ENCODE measurements at regions not wholly inside any gene's neighbourhood (a gene's known extent, or its start where the extent isn't known, plus 50 kb on each side); places are given as distances from the start of the nearest gene placed in this dataset.

DNA sequence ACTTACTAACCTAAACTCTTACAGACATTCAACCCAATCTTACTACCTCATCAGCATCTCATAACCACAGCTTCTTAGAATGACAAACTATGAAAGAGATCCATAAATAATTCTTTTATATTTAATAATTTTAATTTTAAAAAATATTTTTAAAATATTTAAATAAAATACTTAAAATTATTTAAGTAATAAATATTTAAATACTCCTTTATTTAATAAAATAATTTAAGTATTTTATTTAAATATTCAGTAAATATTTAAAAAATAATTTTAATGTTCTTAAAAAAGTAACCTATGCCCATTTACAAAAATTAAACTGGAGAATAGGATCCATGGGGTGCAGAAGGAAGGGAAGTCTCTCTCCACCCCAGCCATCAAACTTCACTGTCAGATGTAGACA is 627.3 kb upstream of the MGMT start:
- Histone ChIP-seq H4K20me1 (replicated peaks; ENCODE audit: control insufficient read depth, extremely low read depth, insufficient read depth, low read length) (no peaks in the 10 kb centered on the region), H3K9me3 (replicated peaks; ENCODE audit: control insufficient read depth, insufficient read depth, low read length) (no peaks in the 10 kb centered on the region), H3K9ac (replicated peaks; ENCODE audit: extremely low read depth, insufficient read depth, low read length) (no peak overlapping the region), H3K36me3 (ENCODE audit: control insufficient read depth in 2 of 2, extremely low read depth in 1 of 2, insufficient read depth in 2 of 2, low read length in 2 of 2) (no peaks in the 10 kb centered on the region), H3K4me1 (ENCODE audit: control insufficient read depth, extremely low read depth, insufficient read depth, low read length) (no peaks in the 10 kb centered on the region), H2AFZ (ENCODE audit: low read depth, low read length) (no peak overlapping the region), H3K4me3 (replicated peaks in 1 of 3; ENCODE audit: insufficient read depth in 1 of 3, low read depth in 1 of 3, low read length in 3 of 3) (no peak overlapping the region), H3K27ac (ENCODE audit: insufficient read depth, low read depth, low read length) (no peak overlapping the region), H3K4me2 (ENCODE audit: insufficient read depth, low read length) (no peak overlapping the region), H3K9me1 (replicated peaks; ENCODE audit: control insufficient read depth, extremely low read depth, insufficient read depth, low read length) (no peaks in the 10 kb centered on the region), H3K79me2 (ENCODE audit: control insufficient read depth, insufficient read depth, low read length) (no peaks in the 10 kb centered on the region), H3K27me3 (ENCODE audit: control insufficient read depth in 2 of 2, insufficient read depth in 2 of 2, low read length in 2 of 2) (no peaks in the 10 kb centered on the region)
- BruUV-seq (replicated peaks): no TSS peak
- ChIA-PET POLR2A (no interaction called here), CTCF (no interaction called here)
- TF ChIP-seq GATA2 (IDR thresholded peaks at IDR 0.05; ENCODE audit: insufficient read depth, insufficient read length, low read depth, low read length) (no peak), POLR2A (IDR thresholded peaks at IDR 0.05; ENCODE audit: low read depth, low read length) (no peak), MYC (IDR thresholded peaks at IDR 0.05; ENCODE audit: low read depth, low read length) (no peak), EZH2 (IDR thresholded peaks at IDR 0.05; ENCODE audit: borderline replicate concordance, low read depth, low read length, severe bottlenecking) (no peak), FOS (IDR thresholded peaks at IDR 0.05; ENCODE audit: borderline replicate concordance, insufficient read depth, low read length) (no peak), JUN (IDR thresholded peaks at IDR 0.05; ENCODE audit: borderline replicate concordance, insufficient read depth, insufficient read length, low read depth) (no peak), POLR2AphosphoS5 (IDR thresholded peaks at IDR 0.05; ENCODE audit: insufficient read depth, low read depth, low read length) (no peak)
- TF ChIP-seq, protein P1, sequence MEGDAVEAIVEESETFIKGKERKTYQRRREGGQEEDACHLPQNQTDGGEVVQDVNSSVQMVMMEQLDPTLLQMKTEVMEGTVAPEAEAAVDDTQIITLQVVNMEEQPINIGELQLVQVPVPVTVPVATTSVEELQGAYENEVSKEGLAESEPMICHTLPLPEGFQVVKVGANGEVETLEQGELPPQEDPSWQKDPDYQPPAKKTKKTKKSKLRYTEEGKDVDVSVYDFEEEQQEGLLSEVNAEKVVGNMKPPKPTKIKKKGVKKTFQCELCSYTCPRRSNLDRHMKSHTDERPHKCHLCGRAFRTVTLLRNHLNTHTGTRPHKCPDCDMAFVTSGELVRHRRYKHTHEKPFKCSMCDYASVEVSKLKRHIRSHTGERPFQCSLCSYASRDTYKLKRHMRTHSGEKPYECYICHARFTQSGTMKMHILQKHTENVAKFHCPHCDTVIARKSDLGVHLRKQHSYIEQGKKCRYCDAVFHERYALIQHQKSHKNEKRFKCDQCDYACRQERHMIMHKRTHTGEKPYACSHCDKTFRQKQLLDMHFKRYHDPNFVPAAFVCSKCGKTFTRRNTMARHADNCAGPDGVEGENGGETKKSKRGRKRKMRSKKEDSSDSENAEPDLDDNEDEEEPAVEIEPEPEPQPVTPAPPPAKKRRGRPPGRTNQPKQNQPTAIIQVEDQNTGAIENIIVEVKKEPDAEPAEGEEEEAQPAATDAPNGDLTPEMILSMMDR (IDR thresholded peaks at IDR 0.05; ENCODE audit: extremely low read depth in 1 of 2, insufficient read depth in 1 of 2, low read depth in 1 of 2, low read length in 2 of 2): no peak
- TF ChIP-seq, protein P2, sequence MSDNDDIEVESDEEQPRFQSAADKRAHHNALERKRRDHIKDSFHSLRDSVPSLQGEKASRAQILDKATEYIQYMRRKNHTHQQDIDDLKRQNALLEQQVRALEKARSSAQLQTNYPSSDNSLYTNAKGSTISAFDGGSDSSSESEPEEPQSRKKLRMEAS (IDR thresholded peaks at IDR 0.05; ENCODE audit: insufficient read depth, insufficient read length): no peak
- dilution Hi-C loops (cut with MboI; ENCODE audit: extremely low pct_ligation_motif_present, low sequenced_read_pairs) (no loop called here), intact Hi-C loops (cut with micrococcal nuclease) (no loop called here)
- FAIRE-seq (no peak), DNase-seq (ENCODE audit: low read depth, low spot score) (no peak)
